ENCODE measurements at regions not wholly inside any gene's neighbourhood (a gene's known extent, or its start where the extent isn't known, plus 50 kb on each side); places are given as distances from the start of the nearest gene placed in this dataset.

DNA sequence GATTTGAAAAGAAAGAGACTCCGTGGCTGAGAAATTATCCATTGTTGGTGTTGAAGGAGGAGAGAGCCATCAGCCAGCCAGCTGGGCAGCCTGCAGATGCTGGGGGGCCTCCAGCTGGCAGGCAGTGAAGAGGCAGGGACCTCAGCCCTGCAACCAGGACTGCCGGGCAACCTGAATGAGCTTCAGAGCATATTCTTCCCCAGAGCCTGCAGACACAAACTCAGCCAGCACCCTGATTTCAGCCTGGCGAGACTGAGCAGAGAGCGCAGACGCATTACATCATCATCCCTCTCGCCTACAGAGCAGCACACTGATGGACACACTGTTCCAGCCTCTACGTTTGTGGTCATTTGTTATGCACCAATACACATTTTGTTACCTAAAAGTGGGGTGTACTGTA is 150.7 kb upstream of the RAB6C start:
- TF ChIP-seq, protein P1, sequence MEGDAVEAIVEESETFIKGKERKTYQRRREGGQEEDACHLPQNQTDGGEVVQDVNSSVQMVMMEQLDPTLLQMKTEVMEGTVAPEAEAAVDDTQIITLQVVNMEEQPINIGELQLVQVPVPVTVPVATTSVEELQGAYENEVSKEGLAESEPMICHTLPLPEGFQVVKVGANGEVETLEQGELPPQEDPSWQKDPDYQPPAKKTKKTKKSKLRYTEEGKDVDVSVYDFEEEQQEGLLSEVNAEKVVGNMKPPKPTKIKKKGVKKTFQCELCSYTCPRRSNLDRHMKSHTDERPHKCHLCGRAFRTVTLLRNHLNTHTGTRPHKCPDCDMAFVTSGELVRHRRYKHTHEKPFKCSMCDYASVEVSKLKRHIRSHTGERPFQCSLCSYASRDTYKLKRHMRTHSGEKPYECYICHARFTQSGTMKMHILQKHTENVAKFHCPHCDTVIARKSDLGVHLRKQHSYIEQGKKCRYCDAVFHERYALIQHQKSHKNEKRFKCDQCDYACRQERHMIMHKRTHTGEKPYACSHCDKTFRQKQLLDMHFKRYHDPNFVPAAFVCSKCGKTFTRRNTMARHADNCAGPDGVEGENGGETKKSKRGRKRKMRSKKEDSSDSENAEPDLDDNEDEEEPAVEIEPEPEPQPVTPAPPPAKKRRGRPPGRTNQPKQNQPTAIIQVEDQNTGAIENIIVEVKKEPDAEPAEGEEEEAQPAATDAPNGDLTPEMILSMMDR (IDR thresholded peaks at IDR 0.05) = no peak
- no peak for TF ChIP-seq POLR2A (IDR thresholded peaks at IDR 0.05)

Measured in thyroid gland (tissue), 4 donors.